DMS53 (cell line): ENCODE measurements at regions not wholly inside any gene's neighbourhood (a gene's known extent, or its start where the extent isn't known, plus 50 kb on each side); places are given as distances from the start of the nearest gene placed in this dataset.
"Not testable (repeated sequence)": the region's sequence is repeated elsewhere in the genome, so short reads cannot be mapped to it uniquely, and the experiment has no call there.

Source experiments
- DNase-seq: peaks from one replicate; lab custom pipeline; 2025; lab: John Stamatoyannopoulos, UW

- peak; percentile 18 for DNase-seq
Measured at GRCh38 chr4:131750006-131750405, 1399.1 kb upstream of the PCDH10 start.

GRCh38 chr4:131750469-131750868, 1398.6 kb upstream of the PCDH10 start:
- not testable (repeated sequence) for DNase-seq

GRCh38 chr4:131762234-131762633, 1386.9 kb upstream of the PCDH10 start:
- DNase-seq: not testable (repeated sequence)

- no peak for DNase-seq
Measured at GRCh38 chr4:131764730-131765129, 1384.4 kb upstream of the PCDH10 start.

GRCh38 chr4:131774382-131774781, 1374.7 kb upstream of the PCDH10 start:
- not testable (repeated sequence) for DNase-seq

- DNase-seq: not testable (repeated sequence)
Measured at GRCh38 chr4:131810565-131810964, 1338.5 kb upstream of the PCDH10 start.
